Muscle layer of colon (tissue), 2 donors: ENCODE measurements at regions not wholly inside any gene's neighbourhood (a gene's known extent, or its start where the extent isn't known, plus 50 kb on each side); places are given as distances from the start of the nearest gene placed in this dataset.
"Not testable (repeated sequence)": the region's sequence is repeated elsewhere in the genome, so short reads cannot be mapped to it uniquely, and the experiment has no call there.

Experiments
- H3K27ac ChIP-seq: one replicate; pipeline ENCODE4 v1.7.0; 2013; ENCODE audit warnings: low read depth, mild to moderate bottlenecking, low read length, moderate library complexity
- H3K27me3 ChIP-seq, 2 donors: one replicate each; pipeline ENCODE4 v1.7.0; 2013; ENCODE audit warnings: low read length in 2 of 2, mild to moderate bottlenecking in 2 of 2; ENCODE audit not compliant: insufficient read depth in 2 of 2, control insufficient read depth in 1 of 2
- H3K36me3 ChIP-seq: one replicate; pipeline ENCODE4 v1.7.0; 2013; ENCODE audit warnings: mild to moderate bottlenecking, low read length; ENCODE audit not compliant: insufficient read depth
- H3K4me1 ChIP-seq: one replicate; pipeline ENCODE4 v1.7.0; 2013; ENCODE audit warnings: mild to moderate bottlenecking, low read length; ENCODE audit not compliant: insufficient read depth
- H3K4me3 ChIP-seq, 2 donors: one replicate each; pipeline ENCODE4 v1.7.0; 2013; ENCODE audit warnings: low read length in 2 of 2, low read depth in 1 of 2, mild to moderate bottlenecking in 1 of 2, moderate library complexity in 1 of 2
- H3K9ac ChIP-seq: one replicate; pipeline ENCODE4 v1.7.0; 2013; ENCODE audit warnings: low read length
- H3K9me3 ChIP-seq: one replicate; pipeline ENCODE4 v1.7.0; 2013; ENCODE audit warnings: mild to moderate bottlenecking, low read length
- donor health status: abdominal sarcoma.
- donor health status: Adenocarcinoma of cecum.

DNA sequence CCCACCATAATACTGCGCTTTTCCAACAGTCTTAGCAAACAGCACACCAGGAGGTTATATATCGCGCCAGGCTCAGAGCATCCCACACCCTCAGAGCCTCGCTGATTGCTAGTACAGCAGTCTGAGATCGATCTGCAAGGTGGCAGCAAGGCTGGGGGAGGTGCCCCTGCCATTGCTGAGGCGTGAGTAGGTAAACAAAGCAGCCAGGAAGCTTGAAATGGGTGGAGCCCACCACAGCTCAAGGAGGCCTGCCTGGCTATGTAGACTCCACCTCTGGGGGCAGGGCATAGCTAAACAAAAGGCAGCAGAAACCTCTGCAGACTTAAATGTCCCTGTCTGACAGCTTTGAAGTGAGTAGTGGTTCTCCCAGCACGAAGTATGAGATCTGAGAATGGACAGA is 211.5 kb downstream of the HTR1B start:
- not testable (repeated sequence) for H3K36me3 ChIP-seq, H3K27me3 ChIP-seq

DNA sequence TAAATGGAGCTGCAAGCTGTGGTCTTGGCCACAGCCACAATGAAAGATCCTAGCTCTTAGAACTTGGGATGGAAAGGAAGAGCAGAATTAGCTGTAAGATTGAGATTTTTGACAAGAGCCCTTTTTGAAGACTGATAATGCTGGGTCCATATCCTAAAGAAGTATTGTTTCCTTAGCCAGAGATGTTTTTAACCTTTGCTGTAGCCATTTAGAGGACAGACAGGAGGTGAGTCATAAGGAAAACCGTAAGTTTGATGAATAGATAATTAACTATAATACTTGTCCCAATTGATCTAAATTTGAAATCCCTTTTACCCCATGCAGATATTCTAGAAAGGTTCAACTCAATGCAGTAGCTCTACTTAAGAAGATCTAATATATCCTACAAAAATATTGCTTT is 213.7 kb downstream of the HTR1B start:
- Histone ChIP-seq H3K27ac (no peak overlapping the region), H3K27me3 (no peaks in the 10 kb centered on the region), H3K9me3 (no peaks in the 10 kb centered on the region), H3K9ac (no peak overlapping the region), H3K4me1 (no peaks in the 10 kb centered on the region), H3K36me3 (no peaks in the 10 kb centered on the region), H3K4me3 (no peak overlapping the region)

More for the DNA sequence above, 211.5 kb downstream of the HTR1B start:
- not testable (repeated sequence) for H3K27ac ChIP-seq, H3K9me3 ChIP-seq, H3K9ac ChIP-seq, H3K4me3 ChIP-seq, H3K4me1 ChIP-seq

DNA sequence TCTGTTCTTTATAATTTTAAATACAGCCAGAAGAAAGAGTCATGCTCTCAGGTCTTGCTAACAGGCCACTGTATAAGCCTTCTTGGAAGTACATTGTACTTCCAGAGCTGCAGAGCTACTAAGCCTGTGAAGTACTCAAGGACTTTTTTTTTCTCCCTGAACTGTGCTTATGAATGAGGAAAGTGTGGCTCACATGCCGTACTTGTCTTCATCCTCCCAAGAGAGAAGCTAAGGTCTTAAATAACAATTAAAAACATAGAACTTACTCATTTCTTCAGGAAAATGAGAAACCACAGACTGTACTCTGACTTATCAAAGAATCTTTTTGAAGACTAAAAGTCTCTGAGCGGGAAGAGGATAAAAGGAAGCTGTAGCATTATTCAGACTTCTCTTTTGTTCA is 218.3 kb downstream of the HTR1B start:
- H3K27me3 ChIP-seq, result no peaks in the 10 kb centered on the region
- H3K36me3 ChIP-seq, result no peaks in the 10 kb centered on the region
- no peaks in the 10 kb centered on the region for H3K9me3 ChIP-seq
- no peak overlapping the region for H3K9ac ChIP-seq
- H3K4me3 ChIP-seq, result no peak overlapping the region
- H3K27ac ChIP-seq, result no peak overlapping the region
- H3K4me1 ChIP-seq, result no peaks in the 10 kb centered on the region

DNA sequence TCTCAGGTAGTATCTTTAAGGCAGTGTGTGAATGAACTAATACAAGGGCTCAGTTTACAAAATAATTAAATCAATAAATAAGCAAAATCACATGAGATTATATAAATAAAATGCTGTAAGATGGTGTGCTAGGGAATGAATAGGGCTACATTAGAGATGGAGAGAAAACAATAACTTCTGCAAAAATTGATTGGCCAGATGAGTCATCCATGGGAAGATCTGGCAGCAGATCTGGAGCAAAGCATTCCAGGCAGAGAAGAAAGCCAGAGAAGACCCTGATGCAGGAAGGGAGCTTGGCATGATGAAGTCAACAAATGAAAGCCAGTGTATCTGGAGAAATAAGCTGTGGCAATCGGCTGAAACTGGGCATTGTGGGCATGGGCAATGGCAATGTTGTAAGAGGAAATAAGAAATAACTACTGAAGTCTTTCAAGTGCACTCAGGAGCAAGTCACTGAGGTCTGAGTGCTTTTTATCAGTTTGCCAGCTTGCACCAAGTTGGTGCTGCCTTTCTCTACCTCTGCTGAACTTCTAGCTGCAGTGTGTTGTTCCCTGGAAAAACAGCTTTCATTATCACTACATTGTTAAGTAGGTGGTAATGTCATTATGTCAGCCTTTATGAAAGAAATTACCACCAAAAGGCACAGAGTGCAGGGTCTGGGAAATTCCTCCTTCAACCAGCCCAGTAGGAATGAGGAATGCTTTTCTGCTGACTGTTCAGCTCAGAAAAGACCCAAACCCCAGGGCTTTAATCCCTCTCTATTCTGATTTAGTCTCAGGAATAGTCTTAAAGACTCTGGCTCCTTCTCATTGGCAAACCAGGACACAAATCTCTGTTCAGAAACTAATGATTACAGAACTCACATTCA is 231.6 kb downstream of the HTR1B start:
- Histone ChIP-seq H3K9ac (no peak overlapping the region), H3K36me3 (no peaks in the 10 kb centered on the region), H3K4me1 (no peaks in the 10 kb centered on the region), H3K4me3 (no peak overlapping the region), H3K9me3 (no peaks in the 10 kb centered on the region), H3K27me3 (no peaks in the 10 kb centered on the region), H3K27ac (no peak overlapping the region)

DNA sequence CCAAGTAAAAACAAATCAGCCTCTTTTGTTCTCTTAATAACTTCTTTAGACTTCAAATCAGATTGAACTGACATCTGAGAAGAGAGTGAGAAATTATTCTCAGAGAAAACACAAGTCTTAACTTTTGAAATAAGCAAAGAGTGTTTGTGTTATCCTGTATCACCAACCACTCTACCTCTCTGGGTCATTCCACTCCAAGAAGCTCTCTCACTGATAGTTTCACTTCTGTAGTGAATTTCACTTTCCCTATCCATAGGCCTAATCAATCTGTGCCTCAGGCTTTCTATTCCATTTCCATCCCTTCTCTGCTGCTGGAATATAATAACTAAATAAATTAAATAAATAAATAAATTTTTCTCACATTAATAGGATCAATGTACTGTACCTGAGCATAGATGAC is 235.0 kb downstream of the HTR1B start:
- no peaks in the 10 kb centered on the region for H3K4me1 ChIP-seq
- no peak overlapping the region for H3K4me3 ChIP-seq
- H3K27ac ChIP-seq, result no peak overlapping the region
- no peaks in the 10 kb centered on the region for H3K27me3 ChIP-seq
- no peak overlapping the region for H3K9ac ChIP-seq
- H3K9me3 ChIP-seq, result no peaks in the 10 kb centered on the region
- H3K36me3 ChIP-seq, result no peaks in the 10 kb centered on the region

DNA sequence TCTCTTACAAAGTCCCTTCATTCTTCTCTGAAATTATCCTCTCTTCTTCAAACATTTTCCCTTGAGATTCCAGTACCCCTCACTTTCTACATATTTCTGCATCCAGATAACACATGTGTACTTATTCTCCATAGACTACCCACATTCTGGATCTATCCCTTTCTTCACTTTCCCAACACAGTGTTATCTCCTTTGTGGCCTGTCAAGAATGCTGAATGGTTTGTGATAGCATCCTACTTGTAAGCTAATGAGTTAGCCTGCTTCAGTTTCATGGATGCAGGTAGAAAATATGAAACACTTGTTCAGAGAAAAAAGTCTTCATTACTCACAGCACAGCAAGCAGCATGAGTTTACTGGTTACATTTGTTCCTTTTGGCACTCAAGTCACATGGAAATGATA is 245.4 kb downstream of the HTR1B start:
- Histone ChIP-seq H3K4me1 (no peaks in the 10 kb centered on the region), H3K4me3 (no peak overlapping the region), H3K36me3 (no peaks in the 10 kb centered on the region), H3K9me3 (no peaks in the 10 kb centered on the region), H3K27me3 (no peaks in the 10 kb centered on the region), H3K27ac (no peak overlapping the region), H3K9ac (no peak overlapping the region)

DNA sequence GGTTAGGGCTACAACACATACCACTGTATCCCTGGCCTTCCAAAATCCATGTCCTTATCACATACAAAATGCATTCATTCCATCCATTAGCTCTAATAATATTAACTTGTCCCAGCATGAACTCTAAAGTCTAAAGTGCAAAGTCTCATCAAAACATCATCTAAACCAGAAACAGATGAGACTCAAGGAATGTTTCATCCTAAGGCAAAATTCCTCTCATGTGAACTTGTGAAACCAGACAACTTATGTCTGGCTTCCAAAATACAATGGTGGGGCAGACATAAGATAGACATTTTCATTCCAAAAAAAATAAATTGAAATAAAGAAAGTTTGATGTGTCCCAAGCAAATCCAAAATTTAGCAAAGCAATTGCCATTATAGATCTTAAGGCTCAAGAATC is 257.4 kb downstream of the HTR1B start:
- H3K36me3 ChIP-seq, result no peaks in the 10 kb centered on the region
- no peak overlapping the region for H3K9ac ChIP-seq
- H3K27me3 ChIP-seq, result no peaks in the 10 kb centered on the region
- no peaks in the 10 kb centered on the region for H3K4me1 ChIP-seq
- no peaks in the 10 kb centered on the region for H3K9me3 ChIP-seq
- no peak overlapping the region for H3K4me3 ChIP-seq
- H3K27ac ChIP-seq, result no peak overlapping the region

DNA sequence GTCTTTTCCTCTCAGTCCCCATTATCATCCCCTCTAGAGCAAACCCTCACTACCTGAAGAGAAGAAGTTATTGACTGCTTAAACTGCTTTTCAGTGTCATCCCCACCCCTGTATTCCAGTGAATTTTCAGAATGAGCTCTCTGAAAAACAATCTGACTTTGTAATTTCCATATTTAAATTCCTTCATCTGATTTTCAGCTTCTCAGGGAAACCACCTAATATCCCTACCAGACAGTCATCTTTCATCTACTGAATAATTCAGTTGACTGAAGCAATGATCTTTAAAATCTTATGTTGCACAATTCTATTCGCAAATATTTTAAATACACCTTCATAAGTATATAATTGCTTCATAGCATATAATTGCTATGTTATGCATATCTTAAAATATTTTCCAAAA is 258.7 kb downstream of the HTR1B start:
- Histone ChIP-seq H3K9me3 (no peaks in the 10 kb centered on the region), H3K36me3 (no peaks in the 10 kb centered on the region), H3K27me3 (no peaks in the 10 kb centered on the region), H3K9ac (no peak overlapping the region), H3K27ac (no peak overlapping the region), H3K4me1 (no peaks in the 10 kb centered on the region), H3K4me3 (no peak overlapping the region)

DNA sequence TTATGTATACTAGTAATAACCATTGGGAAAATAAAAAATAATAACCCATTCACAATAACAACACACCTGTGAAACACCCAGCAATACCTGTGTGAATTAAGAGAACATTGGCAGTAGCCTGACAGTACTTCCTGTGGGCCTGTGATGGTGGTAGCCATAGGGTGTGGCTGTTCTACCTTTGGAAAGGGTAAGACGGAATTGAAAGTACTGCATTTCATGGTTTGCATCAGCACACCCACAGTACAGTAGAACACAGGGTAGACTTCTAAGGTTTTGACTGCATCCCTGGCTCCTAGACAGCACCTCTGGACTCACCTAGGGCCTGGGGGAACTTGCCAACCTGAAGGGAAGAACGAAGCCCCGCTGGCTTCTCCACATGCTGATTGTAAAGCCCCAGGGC is 279.8 kb downstream of the HTR1B start:
- no peak overlapping the region for H3K9ac ChIP-seq

DNA sequence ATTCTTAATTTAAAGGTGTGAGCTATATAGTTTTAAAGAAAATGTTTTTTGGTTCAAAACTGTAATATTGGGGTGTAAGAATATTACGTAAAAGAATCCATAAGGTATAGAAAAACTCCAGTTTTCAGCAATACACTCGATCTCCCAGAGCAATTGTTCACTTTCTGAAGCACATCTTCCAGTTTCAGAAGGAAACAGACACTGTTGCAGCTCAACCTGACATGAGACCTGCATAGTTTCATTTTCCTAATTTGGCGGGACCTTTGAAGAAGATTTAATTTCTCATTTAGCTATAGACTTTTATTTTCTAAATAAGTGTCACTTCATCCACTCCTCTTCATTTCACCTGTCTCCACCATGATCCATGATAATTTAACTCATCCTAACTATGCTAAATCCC is 281.5 kb downstream of the HTR1B start:
- Histone ChIP-seq H3K4me1 (no peaks in the 10 kb centered on the region), H3K36me3 (no peaks in the 10 kb centered on the region), H3K27me3 (no peaks in the 10 kb centered on the region), H3K27ac (no peak overlapping the region), H3K4me3 (no peak overlapping the region), H3K9me3 (no peaks in the 10 kb centered on the region), H3K9ac (no peak overlapping the region)

More for the DNA sequence above, 279.8 kb downstream of the HTR1B start:
- no peaks in the 10 kb centered on the region for H3K9me3 ChIP-seq
- no peaks in the 10 kb centered on the region for H3K36me3 ChIP-seq
- H3K27me3 ChIP-seq, result no peaks in the 10 kb centered on the region
- no peaks in the 10 kb centered on the region for H3K4me1 ChIP-seq
- no peak overlapping the region for H3K27ac ChIP-seq
- H3K4me3 ChIP-seq, result no peak overlapping the region

DNA sequence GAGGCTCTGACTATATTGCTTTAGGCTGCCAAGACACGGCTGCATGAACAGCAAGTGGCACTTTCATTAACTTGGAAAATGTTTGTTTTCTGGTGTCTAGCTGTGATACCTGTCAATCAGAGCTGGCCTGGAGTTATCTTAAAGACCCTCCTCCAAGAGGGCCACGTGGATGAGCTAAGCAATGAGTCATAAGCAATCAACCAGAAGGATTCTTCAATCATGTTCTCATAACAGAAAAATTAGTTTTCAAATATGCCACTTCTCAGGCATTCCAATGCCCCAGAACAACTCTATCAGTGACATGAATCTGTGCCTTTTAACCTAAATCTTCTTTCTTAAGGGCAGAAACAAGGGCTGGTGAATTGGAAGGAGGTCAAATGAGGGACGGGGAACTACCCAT is 283.0 kb downstream of the HTR1B start:
- H3K4me3 ChIP-seq, result no peak overlapping the region
- H3K36me3 ChIP-seq, result no peaks in the 10 kb centered on the region
- no peak overlapping the region for H3K27ac ChIP-seq
- H3K4me1 ChIP-seq, result no peaks in the 10 kb centered on the region
- no peak overlapping the region for H3K9ac ChIP-seq
- no peaks in the 10 kb centered on the region for H3K9me3 ChIP-seq
- H3K27me3 ChIP-seq, result no peaks in the 10 kb centered on the region

DNA sequence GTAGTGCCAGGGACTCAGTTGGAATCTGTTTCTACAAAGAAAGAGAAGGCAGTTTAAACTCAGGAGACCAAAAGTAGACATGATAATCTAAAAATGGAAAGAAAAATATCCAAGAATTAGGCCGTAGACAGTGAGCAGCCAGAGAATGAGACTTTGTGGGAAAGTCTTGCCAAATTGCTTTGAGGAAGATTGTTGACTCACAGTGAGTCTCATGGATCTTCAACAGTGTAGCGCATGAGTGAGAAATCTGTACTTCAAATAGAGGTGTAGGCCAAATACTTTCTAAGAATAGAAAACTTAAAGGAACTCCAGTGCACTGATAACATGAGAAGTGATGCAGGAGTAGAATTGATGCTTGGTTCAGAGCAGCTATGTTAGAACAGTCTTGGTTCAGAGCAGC is 284.5 kb downstream of the HTR1B start:
- Histone ChIP-seq H3K4me1 (no peaks in the 10 kb centered on the region), H3K36me3 (no peaks in the 10 kb centered on the region), H3K4me3 (no peak overlapping the region), H3K9me3 (no peaks in the 10 kb centered on the region), H3K27me3 (no peaks in the 10 kb centered on the region), H3K27ac (no peak overlapping the region), H3K9ac (no peak overlapping the region)
